Endothelial cell of umbilical vein (primary cell): ENCODE measurements at regions not wholly inside any gene's neighbourhood (a gene's known extent, or its start where the extent isn't known, plus 50 kb on each side); places are given as distances from the start of the nearest gene placed in this dataset.

Experiments used
- POLR2AphosphoS5 ChIP-seq: IDR thresholded peaks from 2 replicates; pipeline ENCODE4 v1.6.1; 2012; ENCODE audit warnings: low read depth, mild to moderate bottlenecking, control low read depth, low read length, moderate library complexity; ENCODE audit not compliant: insufficient read depth
- TF ChIP-seq, protein P1 (sequence below), 2 donors: IDR thresholded peaks; 1 replicate in 1 of 2; 2 replicates in 1 of 2; pipeline ENCODE4 v1.5.1; 2011; ENCODE audit warnings: low read length in 2 of 2, mild to moderate bottlenecking in 2 of 2, moderate library complexity in 2 of 2, control low read depth in 1 of 2, inconsistent platforms in 1 of 2, low read depth in 1 of 2; ENCODE audit not compliant: insufficient read depth in 1 of 2; ENCODE audit errors: extremely low read depth in 1 of 2

DNA sequence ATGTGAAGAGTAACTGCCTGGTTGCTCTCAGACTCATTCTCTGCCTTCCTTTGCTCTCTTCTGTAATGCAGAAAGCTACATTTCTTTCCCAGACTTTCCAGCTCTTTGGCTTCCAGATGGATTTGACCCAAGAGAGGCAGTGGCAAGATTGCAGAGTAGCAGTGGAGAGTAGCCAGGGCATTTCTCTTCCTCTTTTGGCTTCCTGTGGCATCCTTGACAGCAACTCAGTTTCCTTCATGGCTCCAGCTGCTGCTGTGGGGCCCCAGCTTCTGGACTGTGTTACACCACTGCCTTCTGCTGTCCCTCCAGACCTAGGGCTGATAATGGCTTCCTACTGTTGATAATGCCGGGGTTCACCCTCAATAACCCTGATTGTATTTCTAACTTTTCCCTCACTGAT, 469.4 kb upstream of the SPRED2 start:
- TF ChIP-seq, protein P1, sequence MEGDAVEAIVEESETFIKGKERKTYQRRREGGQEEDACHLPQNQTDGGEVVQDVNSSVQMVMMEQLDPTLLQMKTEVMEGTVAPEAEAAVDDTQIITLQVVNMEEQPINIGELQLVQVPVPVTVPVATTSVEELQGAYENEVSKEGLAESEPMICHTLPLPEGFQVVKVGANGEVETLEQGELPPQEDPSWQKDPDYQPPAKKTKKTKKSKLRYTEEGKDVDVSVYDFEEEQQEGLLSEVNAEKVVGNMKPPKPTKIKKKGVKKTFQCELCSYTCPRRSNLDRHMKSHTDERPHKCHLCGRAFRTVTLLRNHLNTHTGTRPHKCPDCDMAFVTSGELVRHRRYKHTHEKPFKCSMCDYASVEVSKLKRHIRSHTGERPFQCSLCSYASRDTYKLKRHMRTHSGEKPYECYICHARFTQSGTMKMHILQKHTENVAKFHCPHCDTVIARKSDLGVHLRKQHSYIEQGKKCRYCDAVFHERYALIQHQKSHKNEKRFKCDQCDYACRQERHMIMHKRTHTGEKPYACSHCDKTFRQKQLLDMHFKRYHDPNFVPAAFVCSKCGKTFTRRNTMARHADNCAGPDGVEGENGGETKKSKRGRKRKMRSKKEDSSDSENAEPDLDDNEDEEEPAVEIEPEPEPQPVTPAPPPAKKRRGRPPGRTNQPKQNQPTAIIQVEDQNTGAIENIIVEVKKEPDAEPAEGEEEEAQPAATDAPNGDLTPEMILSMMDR (IDR thresholded peaks at IDR 0.05; ENCODE audit: extremely low read depth in 1 of 2, insufficient read depth in 1 of 2, low read depth in 1 of 2, low read length in 2 of 2), result no peak
- no peak for TF ChIP-seq POLR2AphosphoS5
